Right atrium auricular region (tissue), 2 donors: ENCODE measurements at regions not wholly inside any gene's neighbourhood (a gene's known extent, or its start where the extent isn't known, plus 50 kb on each side); places are given as distances from the start of the nearest gene placed in this dataset.

ENCODE experiments used
- DNase-seq: peaks from one replicate; pipeline ENCODE4 v3.0.0-alpha.2; 2019; ENCODE audit warnings: low spot score
- H3K27ac ChIP-seq, 2 donors: fragments of 200-600 bp; sonication (generic); 1 replicate in 1 of 2; 2 replicates in 1 of 2; pipeline ENCODE4 v1.5.1; 2016 to 2019
- H3K27me3 ChIP-seq, 2 donors: fragments of 200-600 bp; sonication (generic); one replicate each; pipeline versions ENCODE4 v1.5.1 to v1.6.0; 2017 to 2019
- H3K36me3 ChIP-seq: fragments of 200-600 bp; sonication (generic); one replicate; pipeline ENCODE4 v1.5.1; 2016
- H3K4me1 ChIP-seq, 2 donors: fragments of 200-600 bp; sonication (generic); one replicate each; pipeline versions ENCODE4 v1.5.1 to v1.6.0; 2017 to 2019
- H3K4me3 ChIP-seq, 2 donors: fragments of 200-600 bp; sonication (generic); 1 replicate in 1 of 2; 2 replicates in 1 of 2; pipeline ENCODE4 v1.5.1; 2017 to 2019; ENCODE audit warnings: mild to moderate bottlenecking in 1 of 2, moderate library complexity in 1 of 2
- H3K9me3 ChIP-seq, 2 donors: fragments of 200-600 bp; sonication (generic); one replicate each; pipeline ENCODE4 v1.5.1; 2019
- CTCF ChIP-seq, 2 donors: fragments of 200-600 bp; sonication (generic); IDR thresholded peaks; one replicate each; pipeline ENCODE4 v1.5.1; 2019; ENCODE audit warnings: antibody characterized with exemption in 2 of 2

GRCh38 chr4:24057915-24058559 lies 168.2 kb upstream of the PPARGC1A start:
- no peaks in the 10 kb centered on the region for H3K4me1 ChIP-seq
- TF ChIP-seq CTCF (IDR thresholded peaks at IDR 0.05), result no peak
- no peak overlapping the region for H3K27ac ChIP-seq
- DNase-seq, result no peak
- no peaks in the 10 kb centered on the region for H3K27me3 ChIP-seq
- H3K36me3 ChIP-seq, result no peaks in the 10 kb centered on the region
- H3K9me3 ChIP-seq, result no peaks in the 10 kb centered on the region
- no peak overlapping the region for H3K4me3 ChIP-seq

- H3K27ac ChIP-seq, result no peak overlapping the region
Measured at GRCh38 chr4:24056289-24056688, 166.4 kb upstream of the PPARGC1A start.

GRCh38 chr4:24055623-24056022 lies 165.8 kb upstream of the PPARGC1A start:
- Histone ChIP-seq H3K27me3 (no peaks in the 10 kb centered on the region), H3K4me3 (no peak overlapping the region), H3K27ac (no peak overlapping the region), H3K9me3 (no peaks in the 10 kb centered on the region), H3K36me3 (no peaks in the 10 kb centered on the region), H3K4me1 (no peaks in the 10 kb centered on the region)
- TF ChIP-seq CTCF (IDR thresholded peaks at IDR 0.05), result no peak
- no peak for DNase-seq

More at GRCh38 chr4:24056289-24056688, 166.4 kb upstream of the PPARGC1A start:
- no peak for TF ChIP-seq CTCF (IDR thresholded peaks at IDR 0.05)
- Histone ChIP-seq H3K36me3 (no peaks in the 10 kb centered on the region), H3K4me1 (no peaks in the 10 kb centered on the region), H3K27me3 (no peaks in the 10 kb centered on the region), H3K9me3 (no peaks in the 10 kb centered on the region), H3K4me3 (no peak overlapping the region)
- DNase-seq, result no peak

GRCh38 chr4:24054910-24055309 lies 165.1 kb upstream of the PPARGC1A start:
- no peak overlapping the region for H3K4me3 ChIP-seq
- no peaks in the 10 kb centered on the region for H3K27me3 ChIP-seq
- no peaks in the 10 kb centered on the region for H3K9me3 ChIP-seq
- no peak overlapping the region for H3K27ac ChIP-seq
- H3K36me3 ChIP-seq, result no peaks in the 10 kb centered on the region
- no peak for DNase-seq
- H3K4me1 ChIP-seq, result no peaks in the 10 kb centered on the region
- no peak for TF ChIP-seq CTCF (IDR thresholded peaks at IDR 0.05)

GRCh38 chr4:24053934-24054333 lies 164.1 kb upstream of the PPARGC1A start:
- Histone ChIP-seq H3K27ac (no peak overlapping the region), H3K4me1 (no peaks in the 10 kb centered on the region), H3K27me3 (no peaks in the 10 kb centered on the region), H3K36me3 (no peaks in the 10 kb centered on the region), H3K4me3 (no peak overlapping the region), H3K9me3 (no peaks in the 10 kb centered on the region)
- no peak for DNase-seq
- no peak for TF ChIP-seq CTCF (IDR thresholded peaks at IDR 0.05)
